GM23338 (cell line): ENCODE measurements at regions not wholly inside any gene's neighbourhood (a gene's known extent, or its start where the extent isn't known, plus 50 kb on each side); places are given as distances from the start of the nearest gene placed in this dataset.

ENCODE experiments used
- CREB1 ChIP-seq: fragments of 250-450 bp; sonication (Bioruptor Pico); IDR thresholded peaks from 2 replicates; pipeline ENCODE4 v1.5.0; 2020; ENCODE audit warnings: low read depth, mild to moderate bottlenecking, moderate library complexity
- EZH2 ChIP-seq: fragments of 200-600 bp; sonication (generic); IDR thresholded peaks from one replicate; pipeline ENCODE4 v1.8.0; 2017; ENCODE audit warnings: antibody characterized with exemption, mild to moderate bottlenecking, low read depth; ENCODE audit not compliant: unreplicated experiment
- EZH2phosphoT487 ChIP-seq: fragments of 200-600 bp; sonication (generic); IDR thresholded peaks from one replicate; pipeline ENCODE4 v1.8.1; 2018; ENCODE audit warnings: antibody characterized with exemption; ENCODE audit not compliant: unreplicated experiment
- JUNB ChIP-seq: IDR thresholded peaks from one replicate; pipeline ENCODE4 v1.6.1; 2016; ENCODE audit warnings: antibody characterized with exemption; ENCODE audit not compliant: unreplicated experiment
- NANOG ChIP-seq: IDR thresholded peaks from 2 replicates; pipeline ENCODE4 v1.6.1; 2016; ENCODE audit warnings: antibody characterized with exemption, borderline replicate concordance
- POLR2AphosphoS5 ChIP-seq: IDR thresholded peaks from 2 replicates; pipeline ENCODE4 v1.6.1; 2016; ENCODE audit warnings: antibody characterized with exemption, low read depth
- ZNF331 ChIP-seq: fragments of 250-450 bp; sonication (Bioruptor Pico); IDR thresholded peaks from 2 replicates; pipeline ENCODE4 v1.5.0; 2020; ENCODE audit warnings: low read depth, mild to moderate bottlenecking, moderate library complexity
- TF ChIP-seq, protein P1 (sequence below), 2 experiments: fragments of 200-600 bp in 1 of 2; sonication (generic) in 1 of 2; conservative IDR thresholded peaks; 2 replicates each; pipeline versions ENCODE4 v1.5.1 to v1.6.1; 2016 to 2017; ENCODE audit warnings: antibody characterized with exemption in 2 of 2, low read depth in 2 of 2, mild to moderate bottlenecking in 2 of 2, moderate library complexity in 1 of 2
- TF ChIP-seq, protein P2 (sequence below): IDR thresholded peaks from one replicate; pipeline ENCODE4 v1.6.1; 2018; ENCODE audit warnings: antibody characterized with exemption; ENCODE audit not compliant: unreplicated experiment

DNA sequence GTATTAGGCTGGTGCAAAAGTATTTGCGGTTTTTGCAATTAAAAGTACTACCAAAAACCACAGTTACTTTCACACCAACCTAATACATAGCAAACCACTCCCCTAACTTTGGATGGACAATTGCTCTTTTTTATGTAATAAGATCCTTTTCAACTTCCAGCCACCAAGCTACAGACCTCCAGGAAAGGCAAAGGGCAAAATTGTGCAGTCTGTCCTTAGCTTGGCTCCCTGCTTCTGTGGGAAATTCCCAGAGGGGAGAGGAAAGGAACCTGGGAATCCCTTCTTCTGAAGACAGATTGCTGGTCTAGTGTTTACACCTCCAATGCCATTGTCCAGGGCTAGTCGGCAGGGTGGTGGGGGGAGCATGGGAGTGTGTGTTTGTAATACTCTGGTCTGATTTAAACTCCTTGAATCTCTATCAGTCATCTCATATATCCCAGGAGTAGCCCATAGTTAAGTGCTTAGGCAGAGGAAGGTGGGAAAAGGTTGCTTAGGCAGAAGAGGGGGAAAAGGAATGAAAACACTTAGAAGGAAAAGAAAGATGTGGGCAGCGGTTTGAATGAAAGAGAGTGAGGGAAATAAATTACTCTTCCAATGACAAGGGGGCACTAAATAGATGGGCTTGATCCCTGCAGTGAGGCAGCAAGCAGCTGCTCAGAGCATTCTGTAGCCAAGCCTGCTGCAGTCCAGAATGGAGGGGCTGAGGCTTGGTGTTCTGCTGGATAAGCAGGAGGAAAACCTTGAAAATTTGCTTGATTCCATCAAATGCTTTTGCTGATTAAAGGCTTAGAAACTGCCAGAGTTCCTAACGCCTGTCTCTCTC is 86.9 kb upstream of the MAP1B start:
- TF ChIP-seq, protein P1, sequence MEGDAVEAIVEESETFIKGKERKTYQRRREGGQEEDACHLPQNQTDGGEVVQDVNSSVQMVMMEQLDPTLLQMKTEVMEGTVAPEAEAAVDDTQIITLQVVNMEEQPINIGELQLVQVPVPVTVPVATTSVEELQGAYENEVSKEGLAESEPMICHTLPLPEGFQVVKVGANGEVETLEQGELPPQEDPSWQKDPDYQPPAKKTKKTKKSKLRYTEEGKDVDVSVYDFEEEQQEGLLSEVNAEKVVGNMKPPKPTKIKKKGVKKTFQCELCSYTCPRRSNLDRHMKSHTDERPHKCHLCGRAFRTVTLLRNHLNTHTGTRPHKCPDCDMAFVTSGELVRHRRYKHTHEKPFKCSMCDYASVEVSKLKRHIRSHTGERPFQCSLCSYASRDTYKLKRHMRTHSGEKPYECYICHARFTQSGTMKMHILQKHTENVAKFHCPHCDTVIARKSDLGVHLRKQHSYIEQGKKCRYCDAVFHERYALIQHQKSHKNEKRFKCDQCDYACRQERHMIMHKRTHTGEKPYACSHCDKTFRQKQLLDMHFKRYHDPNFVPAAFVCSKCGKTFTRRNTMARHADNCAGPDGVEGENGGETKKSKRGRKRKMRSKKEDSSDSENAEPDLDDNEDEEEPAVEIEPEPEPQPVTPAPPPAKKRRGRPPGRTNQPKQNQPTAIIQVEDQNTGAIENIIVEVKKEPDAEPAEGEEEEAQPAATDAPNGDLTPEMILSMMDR (conservative IDR thresholded peaks at IDR 0.05; ENCODE audit: low read depth in 2 of 2) = no peak
- TF ChIP-seq ZNF331 (no peak), JUNB (no peak), EZH2 (no peak), NANOG (no peak), POLR2AphosphoS5 (no peak), EZH2phosphoT487 (no peak), CREB1 (CRISPR knock-in tag) (no peak)
- TF ChIP-seq, protein P2, sequence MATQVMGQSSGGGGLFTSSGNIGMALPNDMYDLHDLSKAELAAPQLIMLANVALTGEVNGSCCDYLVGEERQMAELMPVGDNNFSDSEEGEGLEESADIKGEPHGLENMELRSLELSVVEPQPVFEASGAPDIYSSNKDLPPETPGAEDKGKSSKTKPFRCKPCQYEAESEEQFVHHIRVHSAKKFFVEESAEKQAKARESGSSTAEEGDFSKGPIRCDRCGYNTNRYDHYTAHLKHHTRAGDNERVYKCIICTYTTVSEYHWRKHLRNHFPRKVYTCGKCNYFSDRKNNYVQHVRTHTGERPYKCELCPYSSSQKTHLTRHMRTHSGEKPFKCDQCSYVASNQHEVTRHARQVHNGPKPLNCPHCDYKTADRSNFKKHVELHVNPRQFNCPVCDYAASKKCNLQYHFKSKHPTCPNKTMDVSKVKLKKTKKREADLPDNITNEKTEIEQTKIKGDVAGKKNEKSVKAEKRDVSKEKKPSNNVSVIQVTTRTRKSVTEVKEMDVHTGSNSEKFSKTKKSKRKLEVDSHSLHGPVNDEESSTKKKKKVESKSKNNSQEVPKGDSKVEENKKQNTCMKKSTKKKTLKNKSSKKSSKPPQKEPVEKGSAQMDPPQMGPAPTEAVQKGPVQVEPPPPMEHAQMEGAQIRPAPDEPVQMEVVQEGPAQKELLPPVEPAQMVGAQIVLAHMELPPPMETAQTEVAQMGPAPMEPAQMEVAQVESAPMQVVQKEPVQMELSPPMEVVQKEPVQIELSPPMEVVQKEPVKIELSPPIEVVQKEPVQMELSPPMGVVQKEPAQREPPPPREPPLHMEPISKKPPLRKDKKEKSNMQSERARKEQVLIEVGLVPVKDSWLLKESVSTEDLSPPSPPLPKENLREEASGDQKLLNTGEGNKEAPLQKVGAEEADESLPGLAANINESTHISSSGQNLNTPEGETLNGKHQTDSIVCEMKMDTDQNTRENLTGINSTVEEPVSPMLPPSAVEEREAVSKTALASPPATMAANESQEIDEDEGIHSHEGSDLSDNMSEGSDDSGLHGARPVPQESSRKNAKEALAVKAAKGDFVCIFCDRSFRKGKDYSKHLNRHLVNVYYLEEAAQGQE = no peak
